Ascending aorta (tissue), 2 donors: ENCODE measurements at regions not wholly inside any gene's neighbourhood (a gene's known extent, or its start where the extent isn't known, plus 50 kb on each side); places are given as distances from the start of the nearest gene placed in this dataset.

Experiments used
- DNase-seq, 2 donors: peaks; one replicate each; pipeline ENCODE4 v3.0.0-alpha.2; 2019; ENCODE audit warnings: low spot score in 2 of 2
- H3K27ac ChIP-seq, 2 donors: fragments of 200-600 bp; sonication (generic); one replicate each; pipeline ENCODE4 v1.5.1; 2016 to 2017; ENCODE audit warnings: mild to moderate bottlenecking in 1 of 2
- H3K27me3 ChIP-seq: fragments of 200-600 bp; sonication (generic); one replicate; pipeline ENCODE4 v1.5.1; 2017
- H3K36me3 ChIP-seq, 2 donors: fragments of 200-600 bp; sonication (generic); one replicate each; pipeline ENCODE4 v1.5.1; 2016
- H3K4me1 ChIP-seq, 2 donors: fragments of 200-600 bp; sonication (generic); one replicate each; pipeline ENCODE4 v1.5.1; 2016 to 2017; ENCODE audit warnings: mild to moderate bottlenecking in 1 of 2
- H3K4me3 ChIP-seq, 2 donors: fragments of 200-600 bp; sonication (generic); one replicate each; pipeline ENCODE4 v1.5.1; 2016 to 2017; ENCODE audit warnings: mild to moderate bottlenecking in 1 of 2
- H3K9me3 ChIP-seq, 2 donors: fragments of 200-600 bp; sonication (generic); one replicate each; pipeline ENCODE4 v1.5.1; 2016
- intact Hi-C: fragments of 100-400 bp; cut with DNase I; formaldehyde crosslinking; loops from one replicate; pipeline ENCODE4 v1.15.1; 2023
- TF ChIP-seq, protein P1 (sequence below), 3 experiments: fragments of 200-600 bp in 2 of 3; fragments of 450-650 bp in 1 of 3; sonication (generic) in 2 of 3; IDR thresholded peaks; one replicate each; pipeline ENCODE4 v1.5.1; 2016 to 2019; ENCODE audit warnings: antibody characterized with exemption in 3 of 3, mild to moderate bottlenecking in 1 of 3, moderate library complexity in 1 of 3

DNA sequence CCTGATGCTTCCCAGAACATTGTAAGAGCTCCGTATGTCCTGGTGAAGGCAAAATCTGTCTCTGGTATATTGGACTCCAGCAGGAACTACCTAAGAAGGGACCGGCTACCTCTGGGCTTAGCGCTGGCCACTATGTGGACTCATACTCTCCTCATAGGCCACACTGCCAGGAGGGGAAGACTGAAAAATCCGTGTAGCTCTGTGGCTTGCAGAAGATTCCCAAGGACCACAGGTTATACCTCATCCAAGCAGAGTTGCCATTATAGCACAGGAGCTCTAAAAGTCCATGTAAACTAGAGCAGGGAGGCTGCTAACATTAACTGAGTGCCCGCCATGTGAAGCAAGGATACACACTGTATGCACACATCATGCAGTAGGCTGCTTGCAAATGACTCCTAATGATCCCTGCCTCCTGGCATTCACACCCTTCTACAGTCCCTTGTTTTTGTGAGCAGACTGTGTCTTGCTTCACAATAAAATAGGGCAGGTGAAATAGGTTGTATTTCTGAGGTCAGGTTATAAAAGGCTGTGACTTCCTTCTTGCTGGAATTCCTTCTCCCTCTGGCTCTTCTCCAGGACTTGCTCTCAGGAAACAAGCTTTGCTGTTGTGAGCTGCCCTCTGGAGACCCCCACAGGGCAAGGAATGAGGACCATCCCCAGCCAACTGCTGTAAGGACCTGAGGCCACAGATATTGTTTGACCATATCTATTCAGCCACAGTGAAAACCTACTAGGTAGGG lies 192.6 kb upstream of the UBL3 start:
- Histone ChIP-seq H3K4me1 (no peaks in the 10 kb centered on the region), H3K27me3 (no peaks in the 10 kb centered on the region), H3K4me3 (no peak overlapping the region), H3K9me3 (no peaks in the 10 kb centered on the region), H3K27ac (no peak overlapping the region), H3K36me3 (no peaks in the 10 kb centered on the region)
- DNase-seq = no peak
- intact Hi-C loops = no loop called here
- TF ChIP-seq, protein P1, sequence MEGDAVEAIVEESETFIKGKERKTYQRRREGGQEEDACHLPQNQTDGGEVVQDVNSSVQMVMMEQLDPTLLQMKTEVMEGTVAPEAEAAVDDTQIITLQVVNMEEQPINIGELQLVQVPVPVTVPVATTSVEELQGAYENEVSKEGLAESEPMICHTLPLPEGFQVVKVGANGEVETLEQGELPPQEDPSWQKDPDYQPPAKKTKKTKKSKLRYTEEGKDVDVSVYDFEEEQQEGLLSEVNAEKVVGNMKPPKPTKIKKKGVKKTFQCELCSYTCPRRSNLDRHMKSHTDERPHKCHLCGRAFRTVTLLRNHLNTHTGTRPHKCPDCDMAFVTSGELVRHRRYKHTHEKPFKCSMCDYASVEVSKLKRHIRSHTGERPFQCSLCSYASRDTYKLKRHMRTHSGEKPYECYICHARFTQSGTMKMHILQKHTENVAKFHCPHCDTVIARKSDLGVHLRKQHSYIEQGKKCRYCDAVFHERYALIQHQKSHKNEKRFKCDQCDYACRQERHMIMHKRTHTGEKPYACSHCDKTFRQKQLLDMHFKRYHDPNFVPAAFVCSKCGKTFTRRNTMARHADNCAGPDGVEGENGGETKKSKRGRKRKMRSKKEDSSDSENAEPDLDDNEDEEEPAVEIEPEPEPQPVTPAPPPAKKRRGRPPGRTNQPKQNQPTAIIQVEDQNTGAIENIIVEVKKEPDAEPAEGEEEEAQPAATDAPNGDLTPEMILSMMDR (IDR thresholded peaks at IDR 0.05) = no peak

DNA sequence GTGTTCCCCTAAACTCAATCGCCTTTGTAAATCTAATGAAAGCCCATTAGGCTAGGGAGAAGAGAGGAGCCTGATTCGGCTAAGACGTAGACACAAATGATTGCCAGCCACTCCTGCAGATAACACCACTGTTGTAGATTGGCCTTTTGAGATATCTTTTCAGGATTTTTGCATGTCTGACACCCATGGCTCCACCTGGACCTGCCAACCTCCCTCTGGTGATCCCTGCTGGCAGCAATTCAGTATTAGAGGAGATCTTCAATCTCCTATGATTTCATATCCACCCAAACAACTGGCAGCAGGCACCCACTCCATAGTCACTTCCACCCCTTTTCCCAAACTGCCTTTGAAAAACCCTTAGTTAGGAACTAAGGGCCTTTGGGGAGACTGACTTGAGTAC lies 191.9 kb upstream of the UBL3 start:
- H3K36me3 ChIP-seq = no peaks in the 10 kb centered on the region
- DNase-seq = no peak
- TF ChIP-seq, protein P1 (IDR thresholded peaks at IDR 0.05) = no peak
- H3K9me3 ChIP-seq = no peaks in the 10 kb centered on the region
- intact Hi-C loops = no loop called here
- no peak overlapping the region for H3K27ac ChIP-seq
- no peaks in the 10 kb centered on the region for H3K27me3 ChIP-seq
- no peaks in the 10 kb centered on the region for H3K4me1 ChIP-seq
- H3K4me3 ChIP-seq = no peak overlapping the region

DNA sequence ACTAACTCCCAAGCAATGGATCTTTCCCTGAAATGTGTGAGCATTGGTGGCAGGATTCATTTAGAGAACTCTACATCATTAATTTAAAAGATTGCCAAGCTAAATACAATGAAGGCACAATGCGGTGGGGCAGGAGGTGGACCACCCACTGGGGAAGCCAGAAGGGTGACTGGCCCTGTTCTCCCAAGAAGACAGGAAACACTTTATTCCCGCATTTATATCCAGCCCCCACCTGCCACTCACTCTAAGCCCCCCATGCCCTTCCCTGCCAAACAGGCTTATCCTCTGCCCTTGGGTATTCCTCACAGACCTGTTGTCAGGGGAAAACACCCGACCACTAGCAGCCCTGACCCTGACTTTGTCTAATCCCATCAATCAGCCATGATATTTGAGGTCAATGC lies 189.1 kb upstream of the UBL3 start:
- H3K36me3 ChIP-seq = no peaks in the 10 kb centered on the region
- no peak overlapping the region for H3K4me3 ChIP-seq
- no peaks in the 10 kb centered on the region for H3K9me3 ChIP-seq
- TF ChIP-seq, protein P1 (IDR thresholded peaks at IDR 0.05) = no peak
- H3K4me1 ChIP-seq = no peaks in the 10 kb centered on the region
- intact Hi-C loops = no loop called here
- no peak for DNase-seq
- H3K27ac ChIP-seq = no peak overlapping the region
- H3K27me3 ChIP-seq = no peaks in the 10 kb centered on the region

DNA sequence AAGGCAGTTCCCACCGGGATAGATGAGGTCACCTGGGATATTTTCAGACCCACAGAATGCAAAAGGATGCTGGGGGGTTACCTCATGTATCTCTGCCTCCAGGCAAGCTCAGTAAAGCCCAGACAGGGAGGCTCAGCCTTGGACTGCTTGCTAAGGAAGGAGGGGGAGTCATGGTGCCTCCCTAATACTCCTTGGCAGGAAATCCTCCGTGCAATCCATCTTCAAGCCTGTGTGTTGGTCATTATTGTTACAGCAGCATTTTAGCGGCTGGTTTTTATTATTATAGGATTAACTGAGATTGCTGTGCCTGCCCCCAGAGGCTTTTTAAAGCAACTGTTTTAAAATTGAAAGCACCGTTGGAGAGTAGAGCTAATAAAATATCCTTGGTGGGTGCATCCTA lies 188.5 kb upstream of the UBL3 start:
- Histone ChIP-seq H3K36me3 (no peaks in the 10 kb centered on the region), H3K4me1 (no peaks in the 10 kb centered on the region), H3K4me3 (no peak overlapping the region), H3K27ac (no peak overlapping the region), H3K27me3 (no peaks in the 10 kb centered on the region), H3K9me3 (no peaks in the 10 kb centered on the region)
- DNase-seq = no peak
- TF ChIP-seq, protein P1 (IDR thresholded peaks at IDR 0.05) = no peak
- intact Hi-C loops = no loop called here

DNA sequence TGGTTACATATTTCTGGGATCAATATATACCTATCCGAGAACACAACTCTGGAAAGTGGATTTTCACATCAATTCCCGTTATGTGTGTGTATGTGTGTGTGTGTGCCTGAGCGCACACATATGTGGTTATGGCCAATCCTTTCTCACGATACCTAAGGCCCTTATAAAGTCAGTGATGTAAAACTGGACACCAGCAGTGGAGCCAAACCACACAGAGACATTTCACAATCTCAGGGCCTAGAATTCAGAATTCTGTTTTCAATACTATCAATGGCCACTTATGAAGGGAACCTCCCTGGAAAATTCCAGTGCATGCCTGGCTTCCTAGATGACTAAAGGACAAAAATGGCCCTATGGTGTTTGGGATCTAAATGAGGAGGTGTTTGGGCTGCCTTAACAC lies 187.3 kb upstream of the UBL3 start:
- H3K4me1 ChIP-seq = no peaks in the 10 kb centered on the region
- no peak overlapping the region for H3K27ac ChIP-seq
- H3K4me3 ChIP-seq = no peak overlapping the region
- no peaks in the 10 kb centered on the region for H3K27me3 ChIP-seq
- TF ChIP-seq, protein P1 (IDR thresholded peaks at IDR 0.05) = no peak
- no peaks in the 10 kb centered on the region for H3K9me3 ChIP-seq
- no peak for DNase-seq
- intact Hi-C loops = no loop called here
- no peaks in the 10 kb centered on the region for H3K36me3 ChIP-seq

DNA sequence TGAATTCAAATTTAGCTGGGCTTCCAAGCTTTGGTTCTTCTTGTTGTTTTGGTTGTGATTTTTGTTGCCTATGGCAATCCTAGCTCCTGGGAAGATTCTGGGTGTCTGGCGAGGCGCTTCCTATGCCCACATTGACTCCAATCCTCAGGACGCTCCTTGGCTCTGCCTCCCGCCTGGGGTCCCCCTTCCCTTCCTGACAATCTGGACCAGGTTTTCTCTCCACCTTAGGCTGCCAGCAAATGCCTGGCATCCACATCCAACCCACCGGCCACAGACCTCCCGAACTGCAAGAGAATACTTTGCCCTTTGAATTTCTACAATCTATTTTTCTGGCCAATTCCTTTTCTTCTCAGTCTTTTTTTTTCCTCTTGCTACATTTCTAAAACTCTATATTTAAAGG lies 186.9 kb upstream of the UBL3 start:
- Histone ChIP-seq H3K4me1 (no peaks in the 10 kb centered on the region), H3K36me3 (no peaks in the 10 kb centered on the region), H3K27ac (no peak overlapping the region), H3K4me3 (no peak overlapping the region), H3K27me3 (no peaks in the 10 kb centered on the region), H3K9me3 (no peaks in the 10 kb centered on the region)
- intact Hi-C loops = no loop called here
- DNase-seq = no peak
- TF ChIP-seq, protein P1 (IDR thresholded peaks at IDR 0.05) = no peak
